Transverse colon (tissue), 4 donors: ENCODE measurements at regions not wholly inside any gene's neighbourhood (a gene's known extent, or its start where the extent isn't known, plus 50 kb on each side); places are given as distances from the start of the nearest gene placed in this dataset.

Experiments
- EP300 ChIP-seq: sonication (generic); formaldehyde crosslinking; IDR thresholded peaks from one replicate; pipeline ENCODE4 v1.6.1; 2017; ENCODE audit warnings: antibody characterized with exemption, low read depth
- POLR2A ChIP-seq: fragments of 450-650 bp; IDR thresholded peaks from one replicate; pipeline ENCODE4 v1.6.1; 2016; ENCODE audit warnings: antibody characterized with exemption, mild to moderate bottlenecking, moderate library complexity
- POLR2AphosphoS5 ChIP-seq, 3 donors: sonication (generic); formaldehyde crosslinking; IDR thresholded peaks; one replicate each; pipeline ENCODE4 v1.6.1; 2016; ENCODE audit warnings: antibody characterized with exemption in 3 of 3
- TF ChIP-seq, protein P1 (sequence below), 5 experiments: fragments of 200-600 bp in 3 of 5; fragments of 450-650 bp in 2 of 5; sonication (generic) in 3 of 5; IDR thresholded peaks; 1 replicate in 2 of 5; 2 replicates in 3 of 5; pipeline ENCODE4 v1.5.1; 2016 to 2017; ENCODE audit warnings: antibody characterized with exemption in 5 of 5, inconsistent platforms in 3 of 5, mild to moderate bottlenecking in 2 of 5, moderate library complexity in 1 of 5

DNA sequence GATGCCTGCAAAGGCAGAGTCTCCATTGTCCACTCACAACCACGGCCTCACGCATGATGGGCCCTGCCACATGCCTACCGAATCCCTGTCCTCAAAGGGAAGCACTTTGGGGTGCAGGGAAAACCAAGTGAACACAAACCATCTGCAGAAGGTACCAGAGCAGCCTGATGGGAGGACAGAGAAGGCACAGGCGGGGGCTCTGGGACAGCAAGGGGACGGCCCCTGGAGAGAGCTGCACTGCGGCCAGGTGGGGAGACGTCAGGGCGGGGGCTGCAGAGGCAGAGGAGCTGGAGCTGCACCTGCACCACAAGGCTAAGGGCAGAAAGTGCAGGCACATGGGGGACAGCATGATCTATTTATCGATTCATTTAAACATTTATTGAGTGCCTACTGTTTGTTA is 1056.0 kb downstream of the TBC1D22A start:
- TF ChIP-seq, protein P1, sequence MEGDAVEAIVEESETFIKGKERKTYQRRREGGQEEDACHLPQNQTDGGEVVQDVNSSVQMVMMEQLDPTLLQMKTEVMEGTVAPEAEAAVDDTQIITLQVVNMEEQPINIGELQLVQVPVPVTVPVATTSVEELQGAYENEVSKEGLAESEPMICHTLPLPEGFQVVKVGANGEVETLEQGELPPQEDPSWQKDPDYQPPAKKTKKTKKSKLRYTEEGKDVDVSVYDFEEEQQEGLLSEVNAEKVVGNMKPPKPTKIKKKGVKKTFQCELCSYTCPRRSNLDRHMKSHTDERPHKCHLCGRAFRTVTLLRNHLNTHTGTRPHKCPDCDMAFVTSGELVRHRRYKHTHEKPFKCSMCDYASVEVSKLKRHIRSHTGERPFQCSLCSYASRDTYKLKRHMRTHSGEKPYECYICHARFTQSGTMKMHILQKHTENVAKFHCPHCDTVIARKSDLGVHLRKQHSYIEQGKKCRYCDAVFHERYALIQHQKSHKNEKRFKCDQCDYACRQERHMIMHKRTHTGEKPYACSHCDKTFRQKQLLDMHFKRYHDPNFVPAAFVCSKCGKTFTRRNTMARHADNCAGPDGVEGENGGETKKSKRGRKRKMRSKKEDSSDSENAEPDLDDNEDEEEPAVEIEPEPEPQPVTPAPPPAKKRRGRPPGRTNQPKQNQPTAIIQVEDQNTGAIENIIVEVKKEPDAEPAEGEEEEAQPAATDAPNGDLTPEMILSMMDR (IDR thresholded peaks at IDR 0.05), result no peak
- TF ChIP-seq POLR2AphosphoS5 (IDR thresholded peaks at IDR 0.05), result no peak
- TF ChIP-seq POLR2A, result no peak
- TF ChIP-seq EP300, result no peak
